Type B pancreatic cell (in vitro differentiated cells): ENCODE measurements at regions not wholly inside any gene's neighbourhood (a gene's known extent, or its start where the extent isn't known, plus 50 kb on each side); places are given as distances from the start of the nearest gene placed in this dataset.
A peak's percentile ranks its signal among the peaks of the same experiment; 100 is the strongest.

Source experiments
- DNase-seq: peaks from one replicate; pipeline ENCODE4 v3.0.0; 2021; ENCODE audit warnings: mixed read lengths; ENCODE audit not compliant: unreplicated experiment; ENCODE audit errors: extremely low spot score
- H3K27ac Mint-ChIP-seq: 2 replicates; pipeline ENCODE4 v1.8.0; 2021; ENCODE audit warnings: mild to moderate bottlenecking, mixed read lengths
- H3K27me3 Mint-ChIP-seq: 2 replicates; pipeline ENCODE4 v1.8.0; 2021; ENCODE audit warnings: mixed read lengths
- H3K36me3 Mint-ChIP-seq: 2 replicates; pipeline ENCODE4 v1.8.0; 2021; ENCODE audit warnings: mixed read lengths
- H3K4me1 Mint-ChIP-seq: one replicate; pipeline ENCODE4 v1.8.0; 2021; ENCODE audit warnings: mixed read lengths; ENCODE audit not compliant: unreplicated experiment
- H3K4me3 Mint-ChIP-seq: 2 replicates; pipeline ENCODE4 v1.8.0; 2021; ENCODE audit warnings: mild to moderate bottlenecking, mixed read lengths
- H3K9me3 Mint-ChIP-seq: 2 replicates; pipeline ENCODE4 v1.8.0; 2021; ENCODE audit warnings: mixed read lengths
- TF ChIP-seq, protein P1 (sequence below): fragments of 200-600 bp; sonication (generic); conservative IDR thresholded peaks from 2 replicates; pipeline ENCODE4 v1.5.0; 2021; ENCODE audit warnings: antibody characterized with exemption, mild to moderate bottlenecking

DNA sequence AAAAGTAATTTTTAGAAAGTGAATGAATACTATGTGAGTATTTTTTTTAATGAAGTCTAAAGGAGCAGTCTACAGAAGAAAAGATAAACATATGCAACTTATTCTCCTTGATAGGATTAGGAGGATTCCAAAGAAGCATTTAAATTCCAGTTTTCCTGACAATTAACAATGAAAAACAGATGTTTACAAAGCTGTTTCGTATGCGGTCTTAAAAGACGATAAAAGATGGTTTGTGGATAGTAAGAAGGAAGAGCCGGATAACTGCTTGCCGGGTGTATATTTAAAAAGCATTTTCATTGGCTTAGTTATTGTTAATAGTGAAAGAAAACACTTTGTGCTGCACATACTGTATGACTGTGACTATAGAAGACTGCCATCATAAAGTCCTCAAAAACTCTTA, 120.0 kb upstream of the C11orf58 start:
- Mint-ChIP-seq H3K4me1 (peaks cover under 1% of the 10 kb centered on the region), H3K27ac (no peak overlapping the region), H3K36me3 (no peaks in the 10 kb centered on the region), H3K9me3 (no peaks in the 10 kb centered on the region), H3K4me3 (no peak overlapping the region), H3K27me3 (peaks cover 26% of the 10 kb centered on the region)
- no peak for DNase-seq
- TF ChIP-seq, protein P1, sequence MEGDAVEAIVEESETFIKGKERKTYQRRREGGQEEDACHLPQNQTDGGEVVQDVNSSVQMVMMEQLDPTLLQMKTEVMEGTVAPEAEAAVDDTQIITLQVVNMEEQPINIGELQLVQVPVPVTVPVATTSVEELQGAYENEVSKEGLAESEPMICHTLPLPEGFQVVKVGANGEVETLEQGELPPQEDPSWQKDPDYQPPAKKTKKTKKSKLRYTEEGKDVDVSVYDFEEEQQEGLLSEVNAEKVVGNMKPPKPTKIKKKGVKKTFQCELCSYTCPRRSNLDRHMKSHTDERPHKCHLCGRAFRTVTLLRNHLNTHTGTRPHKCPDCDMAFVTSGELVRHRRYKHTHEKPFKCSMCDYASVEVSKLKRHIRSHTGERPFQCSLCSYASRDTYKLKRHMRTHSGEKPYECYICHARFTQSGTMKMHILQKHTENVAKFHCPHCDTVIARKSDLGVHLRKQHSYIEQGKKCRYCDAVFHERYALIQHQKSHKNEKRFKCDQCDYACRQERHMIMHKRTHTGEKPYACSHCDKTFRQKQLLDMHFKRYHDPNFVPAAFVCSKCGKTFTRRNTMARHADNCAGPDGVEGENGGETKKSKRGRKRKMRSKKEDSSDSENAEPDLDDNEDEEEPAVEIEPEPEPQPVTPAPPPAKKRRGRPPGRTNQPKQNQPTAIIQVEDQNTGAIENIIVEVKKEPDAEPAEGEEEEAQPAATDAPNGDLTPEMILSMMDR: no peak

DNA sequence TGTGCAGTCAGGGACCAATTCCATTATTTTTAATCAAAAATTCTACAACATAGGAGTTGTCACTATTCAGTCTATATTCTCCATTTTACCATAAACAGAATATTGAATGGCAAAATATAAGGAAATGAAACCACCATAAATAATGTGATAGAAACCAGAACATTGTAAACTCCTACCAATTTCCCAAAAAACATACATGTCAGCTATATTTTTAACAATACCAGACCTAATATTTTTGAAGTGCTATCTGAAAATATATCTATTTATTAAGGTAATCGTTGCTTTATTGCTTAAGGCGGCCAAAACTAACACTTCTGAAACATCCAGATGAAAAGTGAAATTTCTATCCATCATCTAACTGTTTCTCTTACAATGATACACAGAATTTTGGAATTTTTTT, 123.0 kb upstream of the C11orf58 start:
- TF ChIP-seq, protein P1: no peak
- Mint-ChIP-seq H3K4me1 (peaks cover 23% of the 10 kb centered on the region), H3K36me3 (no peaks in the 10 kb centered on the region), H3K4me3 (no peak overlapping the region), H3K27me3 (peaks cover 24% of the 10 kb centered on the region), H3K27ac (no peak overlapping the region), H3K9me3 (no peaks in the 10 kb centered on the region)
- DNase-seq: no peak

DNA sequence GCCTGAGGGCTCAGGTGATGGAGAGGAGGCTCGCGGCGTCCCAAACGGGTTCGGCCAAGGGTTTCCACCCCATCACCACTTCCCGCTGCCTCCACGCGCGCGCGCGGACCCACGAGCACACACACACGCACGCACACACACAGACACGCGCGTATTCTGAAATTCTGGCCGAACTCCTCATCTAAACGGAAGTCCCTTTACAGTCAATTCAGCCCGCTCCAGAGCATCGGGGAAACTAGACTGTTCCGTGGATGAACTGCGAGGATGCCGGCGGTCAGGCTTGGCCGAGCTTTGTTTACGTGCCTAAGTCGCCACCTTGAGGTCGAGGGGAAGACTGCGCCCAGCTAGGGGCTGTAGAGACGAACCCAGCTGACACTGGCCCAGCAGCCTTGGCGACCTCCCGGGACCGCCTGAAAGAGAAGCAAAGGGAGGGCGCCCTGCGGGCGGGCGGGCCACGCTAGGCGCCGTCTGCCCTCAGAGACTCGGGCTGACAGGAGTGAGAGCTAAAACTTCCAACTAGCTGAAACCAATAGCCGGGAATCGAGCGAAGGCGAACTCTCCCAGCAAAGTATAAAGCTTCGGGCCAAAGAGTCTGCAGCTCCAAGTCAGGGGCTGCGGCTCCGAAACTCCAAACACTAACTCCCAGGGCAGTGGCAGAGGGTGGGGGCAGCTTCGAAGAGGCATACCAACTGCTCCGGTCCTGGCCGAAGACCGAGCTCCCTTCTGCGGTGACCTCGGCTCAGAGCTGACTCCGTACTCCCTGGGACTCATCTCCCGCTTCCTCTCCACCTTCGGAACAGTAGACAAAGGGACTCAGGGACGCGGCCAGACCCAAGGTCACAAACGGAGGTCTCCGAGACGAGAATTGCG, 124.7 kb upstream of the C11orf58 start:
- Mint-ChIP-seq H3K27ac (peak overlapping the region; percentile 2), H3K4me3 (peak overlapping the region; percentile 87), H3K4me1 (peaks cover 23% of the 10 kb centered on the region), H3K36me3 (no peaks in the 10 kb centered on the region), H3K27me3 (peaks cover 22% of the 10 kb centered on the region), H3K9me3 (no peaks in the 10 kb centered on the region)
- TF ChIP-seq, protein P1: peak; percentile 96
- peak; percentile 91 for DNase-seq

DNA sequence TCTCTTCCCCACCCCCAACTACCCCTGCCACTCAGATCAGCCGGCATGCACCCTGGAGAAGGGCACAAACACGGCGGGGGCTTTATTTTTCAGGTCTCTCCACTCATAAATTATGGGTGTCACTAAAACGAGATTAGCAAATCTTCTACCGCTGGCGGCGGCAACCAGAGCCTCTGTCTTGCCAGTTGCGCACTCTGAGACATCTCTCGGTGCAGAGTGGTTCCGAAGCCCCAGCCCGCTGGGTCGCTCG, 125.3 kb upstream of the C11orf58 start:
- no peaks in the 10 kb centered on the region for H3K9me3 Mint-ChIP-seq
- DNase-seq: no peak
- H3K36me3 Mint-ChIP-seq: no peaks in the 10 kb centered on the region
- TF ChIP-seq, protein P1: no peak
- H3K4me3 Mint-ChIP-seq: peak overlapping the region; percentile 87
- peak overlapping the region; percentile 2 for H3K27ac Mint-ChIP-seq
- H3K4me1 Mint-ChIP-seq: peaks cover 23% of the 10 kb centered on the region
- H3K27me3 Mint-ChIP-seq: peaks cover 17% of the 10 kb centered on the region

DNA sequence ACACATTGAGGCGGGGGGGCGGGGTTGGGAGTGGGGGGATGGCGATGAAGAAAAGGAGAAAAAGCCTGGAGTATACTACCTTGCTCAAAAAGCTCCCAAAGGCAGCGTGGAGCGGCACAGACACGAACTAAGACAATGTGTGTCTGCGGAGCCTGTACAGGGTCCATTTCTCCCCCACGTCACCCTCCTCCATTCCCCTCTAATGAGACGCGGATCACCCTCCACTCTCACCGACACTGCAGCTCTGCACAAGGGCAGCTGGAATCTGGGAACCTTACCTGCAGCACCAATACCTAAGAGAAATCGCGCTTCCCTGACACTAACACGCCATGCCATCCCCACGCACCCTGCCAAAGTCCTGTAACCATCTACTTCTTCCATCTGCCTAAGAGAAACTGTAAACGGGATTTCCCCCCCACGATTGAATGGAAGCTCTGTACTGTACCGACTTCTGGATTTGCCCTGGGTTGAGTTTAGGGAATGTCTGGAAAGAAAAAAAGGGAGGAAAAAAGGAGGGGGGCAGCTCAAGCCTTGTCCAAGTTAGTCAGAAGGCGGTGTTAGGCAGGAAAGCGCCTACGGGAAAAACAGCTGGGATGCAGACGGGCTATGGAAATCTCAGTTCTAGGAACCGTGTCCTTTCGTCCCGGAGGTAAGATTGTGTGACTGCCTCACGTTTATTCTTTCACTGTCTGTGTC, 125.7 kb upstream of the C11orf58 start:
- Mint-ChIP-seq H3K4me3 (peak overlapping the region; percentile 87), H3K9me3 (no peaks in the 10 kb centered on the region), H3K27me3 (peaks cover 17% of the 10 kb centered on the region), H3K36me3 (no peaks in the 10 kb centered on the region), H3K4me1 (peaks cover 23% of the 10 kb centered on the region), H3K27ac (peak overlapping the region; percentile 2)
- no peak for DNase-seq
- TF ChIP-seq, protein P1: no peak
